GM12892 (cell line): ENCODE measurements at regions not wholly inside any gene's neighbourhood (a gene's known extent, or its start where the extent isn't known, plus 50 kb on each side); places are given as distances from the start of the nearest gene placed in this dataset.
"Not testable (repeated sequence)": the region's sequence is repeated elsewhere in the genome, so short reads cannot be mapped to it uniquely, and the experiment has no call there.

Source experiments
- DNase-seq: peaks from one replicate; pipeline ENCODE4 v3.0.0; 2011; ENCODE audit not compliant: insufficient read length
- FAIRE-seq: peaks from 2 replicates; lab custom pipeline; 2011; peaks lifted over from hg19 to GRCh38; lab: Jason Lieb, UNC
- POLR2A ChIP-seq: IDR thresholded peaks from 2 replicates; pipeline ENCODE4 v1.6.1; 2011; ENCODE audit warnings: low read depth, low read length, control low read depth
- POLR2AphosphoS5 ChIP-seq: IDR thresholded peaks from 2 replicates; pipeline ENCODE4 v1.6.1; 2011; ENCODE audit warnings: low read depth, low read length, control low read depth
- TAF1 ChIP-seq: IDR thresholded peaks from 2 replicates; pipeline ENCODE4 v1.6.1; 2011; ENCODE audit warnings: low read depth, mild to moderate bottlenecking, control low read depth, low read length, borderline replicate concordance

- FAIRE-seq = no peak
- TF ChIP-seq TAF1 = no peak
- TF ChIP-seq POLR2AphosphoS5 = no peak
- no peak for TF ChIP-seq POLR2A
- DNase-seq = no peak
Observed at GRCh38 chr7:113628948-113629847, 289.6 kb downstream of the PPP1R3A start.

- FAIRE-seq = no peak
- DNase-seq = no peak
- TF ChIP-seq POLR2A = no peak
- TF ChIP-seq TAF1 = no peak
- TF ChIP-seq POLR2AphosphoS5 = no peak
Observed at GRCh38 chr7:113625494-113626102, 293.2 kb downstream of the PPP1R3A start.

DNA sequence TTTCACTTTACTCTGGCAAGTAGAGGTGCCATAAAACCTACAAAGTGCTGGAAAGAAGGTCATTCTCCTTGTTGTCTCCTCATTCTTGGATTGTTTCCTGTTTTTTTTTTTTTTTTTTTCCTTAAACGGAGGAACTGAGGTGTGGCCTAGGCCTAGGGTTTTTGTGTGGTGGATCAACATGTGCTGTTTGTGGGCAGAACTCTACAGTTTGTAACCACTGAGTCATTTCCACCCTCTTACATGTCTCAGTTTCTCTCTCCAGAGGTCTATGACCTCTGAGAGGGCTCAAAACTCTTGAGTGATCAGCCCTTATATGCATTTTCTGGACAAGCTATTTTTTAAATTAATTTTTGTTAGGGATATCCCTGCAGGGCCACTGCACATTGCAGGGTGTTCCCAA lies 296.0 kb downstream of the PPP1R3A start:
- no peak for TF ChIP-seq TAF1
- TF ChIP-seq POLR2AphosphoS5 = no peak
- TF ChIP-seq POLR2A = no peak
- no peak for FAIRE-seq
- DNase-seq = no peak

GRCh38 chr7:113610572-113610971 lies 308.2 kb downstream of the PPP1R3A start:
- DNase-seq = no peak
- FAIRE-seq = no peak
- TF ChIP-seq POLR2AphosphoS5 (no peak), POLR2A (no peak), TAF1 (no peak)

DNA sequence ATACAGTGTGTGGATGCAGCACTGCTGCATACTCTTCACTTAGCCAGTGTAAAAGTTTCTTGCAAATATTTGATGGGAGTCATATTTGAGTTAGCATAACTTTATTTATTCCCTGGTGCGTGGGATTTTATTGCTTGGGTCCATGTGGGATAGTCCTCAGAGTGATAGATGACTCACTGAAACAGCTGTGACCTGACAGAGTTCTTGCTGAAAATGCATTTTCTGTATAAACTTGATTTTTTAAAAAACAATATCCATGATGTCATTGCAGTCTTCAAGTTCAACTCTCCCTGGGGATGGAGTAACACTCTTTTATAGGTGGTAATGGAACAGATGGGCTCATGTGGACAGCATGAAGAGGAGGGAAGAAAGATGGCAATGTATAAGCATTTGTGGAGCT lies 310.0 kb downstream of the PPP1R3A start:
- FAIRE-seq (no peak), DNase-seq (no peak)
- TF ChIP-seq POLR2AphosphoS5 (no peak), POLR2A (no peak), TAF1 (no peak)

DNA sequence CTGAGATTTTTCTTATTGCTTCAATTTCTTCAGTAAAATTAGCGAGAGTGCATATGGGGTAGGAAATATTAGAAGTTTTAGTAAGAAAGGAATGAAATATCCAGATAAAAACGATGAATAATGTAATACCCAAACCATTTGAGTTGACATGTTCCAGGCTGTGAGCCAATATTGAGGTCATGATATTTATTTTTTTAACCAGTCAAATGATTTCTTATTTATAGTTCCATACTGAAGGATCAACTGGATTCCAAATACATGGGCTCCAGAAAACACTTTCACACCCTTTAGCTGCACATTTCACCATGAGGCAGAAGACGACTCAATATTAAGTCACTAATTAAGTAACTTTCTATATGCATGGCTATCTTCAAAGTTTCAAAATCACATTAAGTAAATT lies 312.5 kb downstream of the PPP1R3A start:
- FAIRE-seq (no peak), DNase-seq (no peak)
- TF ChIP-seq POLR2A (no peak), POLR2AphosphoS5 (no peak), TAF1 (no peak)

DNA sequence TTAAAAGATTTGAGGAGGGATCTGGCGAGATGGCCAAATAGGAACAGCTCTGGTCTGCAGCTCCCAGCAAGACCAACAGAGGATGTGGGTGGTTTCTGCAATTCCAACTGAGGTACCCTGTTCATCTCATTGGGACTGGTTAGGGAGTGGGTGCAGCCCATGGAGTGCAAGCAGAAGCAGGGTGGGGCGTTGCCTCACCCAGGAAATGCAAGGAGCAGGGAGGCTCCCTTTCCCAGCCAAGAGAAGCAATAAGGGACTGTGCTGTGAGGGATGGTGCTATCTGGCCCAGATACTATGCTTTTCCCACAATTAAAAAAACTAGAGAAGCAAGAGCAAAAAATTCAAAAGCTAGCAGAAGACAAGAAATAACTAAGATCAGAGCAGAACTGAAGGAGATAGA lies 318.4 kb downstream of the PPP1R3A start:
- DNase-seq, FAIRE-seq: not testable (repeated sequence)

- DNase-seq, FAIRE-seq: not testable (repeated sequence)
Observed at GRCh38 chr7:113593455-113593854, 325.4 kb downstream of the PPP1R3A start.

DNA sequence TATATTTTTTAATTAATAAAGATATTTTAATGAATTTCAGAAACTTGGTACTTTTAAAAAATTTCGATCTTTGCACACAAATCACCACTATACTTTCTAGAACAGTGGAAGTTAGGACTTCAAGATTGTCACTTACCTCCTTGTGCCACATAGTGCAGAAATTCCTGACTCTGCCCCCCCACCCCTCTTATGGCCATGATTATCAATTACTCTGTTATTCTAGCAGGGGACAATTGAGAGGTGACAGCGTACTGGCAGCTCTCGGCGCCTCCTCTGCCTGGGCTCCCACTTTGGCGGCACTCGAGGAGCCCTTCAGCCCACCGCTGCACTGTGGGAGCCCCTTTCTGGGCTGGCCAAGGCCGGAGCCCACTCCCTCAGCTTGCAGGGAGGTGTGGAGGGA lies 325.9 kb downstream of the PPP1R3A start:
- FAIRE-seq, DNase-seq: not testable (repeated sequence)

DNA sequence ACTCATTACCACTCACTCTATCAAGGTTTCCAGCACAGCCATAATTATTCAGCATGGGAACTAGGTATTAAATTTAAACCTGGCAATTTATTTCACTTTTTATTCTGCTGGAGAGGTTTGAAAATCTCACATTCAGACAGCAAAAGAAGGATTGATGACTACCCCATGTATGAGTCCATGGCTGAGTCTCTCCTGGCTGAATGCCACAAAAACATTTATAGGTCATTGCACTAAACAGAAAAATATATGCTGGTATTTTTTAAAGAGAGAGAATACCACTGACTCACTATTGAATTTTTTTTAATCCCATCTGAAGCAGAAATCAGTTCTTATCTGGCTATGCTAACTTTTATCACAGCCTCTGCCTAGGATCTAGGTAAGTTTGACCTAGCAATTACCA lies 336.3 kb downstream of the PPP1R3A start:
- FAIRE-seq (no peak), DNase-seq (no peak)
- no peak for TF ChIP-seq TAF1
- no peak for TF ChIP-seq POLR2A
- TF ChIP-seq POLR2AphosphoS5 = no peak

DNA sequence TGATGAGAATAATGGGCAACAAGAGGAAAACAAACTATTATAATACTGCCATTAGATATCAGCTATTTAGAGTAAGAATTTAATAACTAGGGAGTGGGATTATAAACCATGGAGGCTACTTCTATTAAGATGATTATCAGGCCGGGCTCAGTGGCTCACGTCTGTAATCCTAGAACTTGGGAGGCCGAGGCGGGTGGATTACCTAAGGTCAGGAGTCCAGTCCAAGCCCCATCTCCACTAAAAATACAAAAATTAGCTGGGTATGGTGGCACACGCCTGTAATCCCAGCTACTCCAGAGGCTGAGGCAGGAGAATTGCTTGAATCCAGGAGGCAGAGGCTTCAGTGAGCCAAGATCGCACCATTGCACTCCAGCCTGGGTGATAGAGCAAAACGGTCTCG lies 355.6 kb downstream of the PPP1R3A start:
- not testable (repeated sequence) for DNase-seq, FAIRE-seq

- FAIRE-seq (no peak), DNase-seq (no peak)
- no peak for TF ChIP-seq POLR2AphosphoS5
- TF ChIP-seq POLR2A = no peak
- TF ChIP-seq TAF1 = no peak
Observed at GRCh38 chr7:113562801-113563200, 356.0 kb downstream of the PPP1R3A start.

DNA sequence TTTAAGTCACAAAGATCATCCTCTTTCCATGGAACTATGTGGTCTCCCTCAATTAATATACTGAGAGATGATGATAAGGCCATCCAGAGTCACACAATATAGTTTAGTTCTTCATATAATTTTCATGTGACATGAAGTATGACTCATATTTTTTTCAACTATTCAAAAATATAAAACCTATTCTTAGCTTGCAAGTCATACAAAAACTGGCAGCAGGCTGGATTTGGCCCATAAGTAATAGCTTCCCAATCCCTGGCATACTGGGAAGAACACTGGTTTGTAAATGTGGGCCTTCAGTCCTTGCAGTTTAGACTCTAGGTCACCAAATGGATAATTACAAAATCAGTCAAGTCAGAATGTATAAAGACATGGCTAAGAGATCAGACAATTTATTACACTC lies 356.6 kb downstream of the PPP1R3A start:
- TF ChIP-seq POLR2AphosphoS5 = no peak
- DNase-seq (no peak), FAIRE-seq (no peak)
